Activated CD8-positive, alpha-beta memory T cell treated with anti-CD3 and anti-CD28 coated beads for 4 hours (primary cell): ENCODE measurements at regions not wholly inside any gene's neighbourhood (a gene's known extent, or its start where the extent isn't known, plus 50 kb on each side); places are given as distances from the start of the nearest gene placed in this dataset.
"Not testable (repeated sequence)": the region's sequence is repeated elsewhere in the genome, so short reads cannot be mapped to it uniquely, and the experiment has no call there.

Source experiments
- DNase-seq, 2 donors: peaks; one replicate each; pipeline ENCODE4 v3.0.0-alpha.2; 2020; ENCODE audit warnings: low read depth in 2 of 2

- DNase-seq, result no peak
Observed at GRCh38 chr7:67913604-67914003, 917.0 kb downstream of the TYW1 start.

GRCh38 chr7:67916111-67916510, 919.5 kb downstream of the TYW1 start:
- not testable (repeated sequence) for DNase-seq

GRCh38 chr7:67916571-67917436, 920.2 kb downstream of the TYW1 start:
- DNase-seq, result no peak

GRCh38 chr7:67917437-67917755, 920.8 kb downstream of the TYW1 start:
- DNase-seq, result no peak

- no peak for DNase-seq
Observed at GRCh38 chr7:67918158-67918557, 921.5 kb downstream of the TYW1 start.

- DNase-seq, result no peak
Observed at GRCh38 chr7:67923286-67923685, 926.7 kb downstream of the TYW1 start.

GRCh38 chr7:67928141-67928540, 931.5 kb downstream of the TYW1 start:
- no peak for DNase-seq

- not testable (repeated sequence) for DNase-seq
Observed at GRCh38 chr7:67936447-67936846, 939.8 kb downstream of the TYW1 start.

GRCh38 chr7:67940400-67940799, 943.8 kb downstream of the TYW1 start:
- DNase-seq, result no peak

GRCh38 chr7:67947191-67947590, 950.6 kb downstream of the TYW1 start:
- no peak for DNase-seq

GRCh38 chr7:67947646-67948045, 951.0 kb downstream of the TYW1 start:
- DNase-seq, result no peak

GRCh38 chr7:67950321-67951083, 953.9 kb downstream of the TYW1 start:
- no peak for DNase-seq

- DNase-seq, result no peak
Observed at GRCh38 chr7:67955061-67955460, 958.4 kb downstream of the TYW1 start.

- no peak for DNase-seq
Observed at GRCh38 chr7:67962863-67963262, 966.2 kb downstream of the TYW1 start.

- no peak for DNase-seq
Observed at GRCh38 chr7:67976490-67976889, 979.9 kb downstream of the TYW1 start.

- DNase-seq, result no peak
Observed at GRCh38 chr7:67983486-67983885, 986.9 kb downstream of the TYW1 start.

GRCh38 chr7:67984326-67984725, 987.7 kb downstream of the TYW1 start:
- no peak for DNase-seq

GRCh38 chr7:67989142-67989541, 992.5 kb downstream of the TYW1 start:
- DNase-seq, result no peak

GRCh38 chr7:67990003-67990402, 993.4 kb downstream of the TYW1 start:
- DNase-seq, result no peak

- DNase-seq, result no peak
Observed at GRCh38 chr7:67990716-67991115, 994.1 kb downstream of the TYW1 start.

GRCh38 chr7:67992287-67992686, 995.7 kb downstream of the TYW1 start:
- DNase-seq, result no peak

- DNase-seq, result no peak
Observed at GRCh38 chr7:68005992-68006391, 1009.4 kb downstream of the TYW1 start.

- DNase-seq, result no peak
Observed at GRCh38 chr7:68006619-68007018, 1010.0 kb downstream of the TYW1 start.
